SK-N-SH (cell line): ENCODE measurements at regions not wholly inside any gene's neighbourhood (a gene's known extent, or its start where the extent isn't known, plus 50 kb on each side); places are given as distances from the start of the nearest gene placed in this dataset.

Experiments
- ELF1 ChIP-seq: IDR thresholded peaks from 2 replicates; pipeline ENCODE4 v1.4.0; 2012
- EZH2phosphoT487 ChIP-seq: fragments of 200-600 bp; sonication (generic); IDR thresholded peaks from 2 replicates; pipeline ENCODE4 v1.6.1; 2017; ENCODE audit warnings: low read depth, mixed run types, mild to moderate bottlenecking, antibody characterized with exemption, moderate library complexity, borderline replicate concordance
- GABPA ChIP-seq: IDR thresholded peaks from 2 replicates; pipeline ENCODE4 v1.4.0; 2012; ENCODE audit warnings: low read depth, mild to moderate bottlenecking
- JUND ChIP-seq: IDR thresholded peaks from 2 replicates; pipeline ENCODE4 v1.4.0; 2012
- MAX ChIP-seq: IDR thresholded peaks from 2 replicates; pipeline ENCODE4 v1.4.0; 2012; ENCODE audit warnings: low read depth
- POLR2AphosphoS5 ChIP-seq: IDR thresholded peaks from 2 replicates; pipeline ENCODE4 v1.6.1; 2012; ENCODE audit warnings: low read depth, low read length
- RAD21 ChIP-seq: IDR thresholded peaks from 2 replicates; pipeline ENCODE4 v1.6.1; 2012; ENCODE audit warnings: mild to moderate bottlenecking, low read length
- RCOR1 ChIP-seq: fragments of 150-350 bp; IDR thresholded peaks from 2 replicates; pipeline ENCODE4 v1.6.1; 2017; ENCODE audit warnings: antibody characterized with exemption, low read length
- RFX5 ChIP-seq: IDR thresholded peaks from 2 replicates; pipeline ENCODE4 v1.6.1; 2012; ENCODE audit warnings: mild to moderate bottlenecking, improper control_type of control experiment, low read length
- SIN3A ChIP-seq: IDR thresholded peaks from 2 replicates; pipeline ENCODE4 v1.6.1; 2012; ENCODE audit warnings: low read depth, mild to moderate bottlenecking, low read length, moderate library complexity, borderline replicate concordance
- TAF1 ChIP-seq: IDR thresholded peaks from 2 replicates; pipeline ENCODE4 v1.6.1; 2012; ENCODE audit warnings: low read depth, mild to moderate bottlenecking, low read length, moderate library complexity, borderline replicate concordance
- TF ChIP-seq, protein P1 (sequence below): fragments of 200-600 bp; sonication (generic); IDR thresholded peaks from 2 replicates; pipeline ENCODE4 v1.6.1; 2017; ENCODE audit warnings: antibody characterized with exemption, mild to moderate bottlenecking, moderate library complexity

GRCh38 chr16:52597772-52598483 lies 51.0 kb upstream of the TOX3 start:
- TF ChIP-seq, protein P1, sequence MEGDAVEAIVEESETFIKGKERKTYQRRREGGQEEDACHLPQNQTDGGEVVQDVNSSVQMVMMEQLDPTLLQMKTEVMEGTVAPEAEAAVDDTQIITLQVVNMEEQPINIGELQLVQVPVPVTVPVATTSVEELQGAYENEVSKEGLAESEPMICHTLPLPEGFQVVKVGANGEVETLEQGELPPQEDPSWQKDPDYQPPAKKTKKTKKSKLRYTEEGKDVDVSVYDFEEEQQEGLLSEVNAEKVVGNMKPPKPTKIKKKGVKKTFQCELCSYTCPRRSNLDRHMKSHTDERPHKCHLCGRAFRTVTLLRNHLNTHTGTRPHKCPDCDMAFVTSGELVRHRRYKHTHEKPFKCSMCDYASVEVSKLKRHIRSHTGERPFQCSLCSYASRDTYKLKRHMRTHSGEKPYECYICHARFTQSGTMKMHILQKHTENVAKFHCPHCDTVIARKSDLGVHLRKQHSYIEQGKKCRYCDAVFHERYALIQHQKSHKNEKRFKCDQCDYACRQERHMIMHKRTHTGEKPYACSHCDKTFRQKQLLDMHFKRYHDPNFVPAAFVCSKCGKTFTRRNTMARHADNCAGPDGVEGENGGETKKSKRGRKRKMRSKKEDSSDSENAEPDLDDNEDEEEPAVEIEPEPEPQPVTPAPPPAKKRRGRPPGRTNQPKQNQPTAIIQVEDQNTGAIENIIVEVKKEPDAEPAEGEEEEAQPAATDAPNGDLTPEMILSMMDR: no peak
- no peak for TF ChIP-seq EZH2phosphoT487
- no peak for TF ChIP-seq SIN3A
- no peak for TF ChIP-seq RFX5
- TF ChIP-seq POLR2AphosphoS5: no peak
- no peak for TF ChIP-seq RAD21
- TF ChIP-seq TAF1: no peak
- no peak for TF ChIP-seq MAX
- no peak for TF ChIP-seq GABPA
- no peak for TF ChIP-seq ELF1
- TF ChIP-seq RCOR1: no peak
- TF ChIP-seq JUND: no peak
